ENCODE measurements at regions not wholly inside any gene's neighbourhood (a gene's known extent, or its start where the extent isn't known, plus 50 kb on each side); places are given as distances from the start of the nearest gene placed in this dataset.
A peak's percentile ranks its signal among the peaks of the same experiment; 100 is the strongest.

GRCh38 chr5:165624166-165624946 lies 2118.9 kb downstream of the MAT2B start:
- no peak overlapping the region for H3K4me3 ChIP-seq (ENCODE audit: low read length)
- no peak for DNase-seq (ENCODE audit: low read depth)
- TF ChIP-seq CTCF (conservative IDR thresholded peaks at IDR 0.05; ENCODE audit: low read depth, low read length): no peak

- no peak overlapping the region for H3K4me3 ChIP-seq (ENCODE audit: low read length)
- no peak for TF ChIP-seq CTCF (conservative IDR thresholded peaks at IDR 0.05; ENCODE audit: low read depth, low read length)
- DNase-seq (ENCODE audit: low read depth): no peak
Measured at GRCh38 chr5:165626161-165626560, 2120.7 kb downstream of the MAT2B start.

- H3K4me3 ChIP-seq (ENCODE audit: low read length): no peak overlapping the region
- DNase-seq (ENCODE audit: low read depth): no peak
- no peak for TF ChIP-seq CTCF (conservative IDR thresholded peaks at IDR 0.05; ENCODE audit: low read depth, low read length)
Measured at GRCh38 chr5:165627548-165628170, 2122.2 kb downstream of the MAT2B start.

GRCh38 chr5:165630261-165630778 lies 2124.9 kb downstream of the MAT2B start:
- H3K4me3 ChIP-seq (ENCODE audit: low read length): no peak overlapping the region
- TF ChIP-seq CTCF (conservative IDR thresholded peaks at IDR 0.05; ENCODE audit: low read depth, low read length): peak; percentile 85
- peak; percentile 39 for DNase-seq (ENCODE audit: low read depth)

GRCh38 chr5:165631235-165631634 lies 2125.8 kb downstream of the MAT2B start:
- H3K4me3 ChIP-seq (ENCODE audit: low read length): no peak overlapping the region
- DNase-seq (ENCODE audit: low read depth): no peak
- no peak for TF ChIP-seq CTCF (conservative IDR thresholded peaks at IDR 0.05; ENCODE audit: low read depth, low read length)

GRCh38 chr5:165642366-165642765 lies 2136.9 kb downstream of the MAT2B start:
- no peak for TF ChIP-seq CTCF (conservative IDR thresholded peaks at IDR 0.05; ENCODE audit: low read depth, low read length)
- no peak overlapping the region for H3K4me3 ChIP-seq (ENCODE audit: low read length)
- DNase-seq (ENCODE audit: low read depth): no peak
